SIG-M5 (cell line): ENCODE measurements at regions not wholly inside any gene's neighbourhood (a gene's known extent, or its start where the extent isn't known, plus 50 kb on each side); places are given as distances from the start of the nearest gene placed in this dataset.
"Not testable (repeated sequence)": the region's sequence is repeated elsewhere in the genome, so short reads cannot be mapped to it uniquely, and the experiment has no call there.

Experiments
- DNase-seq: peaks from one replicate; lab custom pipeline; 2025; lab: John Stamatoyannopoulos, UW

- no peak for DNase-seq
Observed at GRCh38 chr6:105536961-105537360, 134.1 kb upstream of the PREP start.

DNA sequence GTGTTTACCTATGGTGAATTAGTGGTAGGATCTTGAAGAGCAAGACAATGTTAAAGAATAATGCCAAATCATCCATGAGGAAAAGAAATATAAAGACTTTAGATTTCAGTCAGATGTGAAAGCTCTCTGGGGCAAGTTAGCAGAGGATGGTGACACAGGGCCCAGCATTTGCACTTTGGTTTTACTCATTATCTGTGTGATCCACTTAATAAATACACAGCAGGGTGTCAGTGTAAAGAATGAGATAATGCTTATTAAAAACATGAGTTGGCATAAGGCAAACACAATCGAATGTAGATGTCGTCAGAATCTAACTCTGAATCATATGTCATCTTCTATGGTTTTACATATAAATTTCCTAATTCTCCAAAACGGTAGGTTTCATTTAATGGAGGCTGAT is 130.4 kb upstream of the PREP start:
- DNase-seq, result no peak

GRCh38 chr6:105526225-105526872 is 123.5 kb upstream of the PREP start:
- DNase-seq, result no peak

DNA sequence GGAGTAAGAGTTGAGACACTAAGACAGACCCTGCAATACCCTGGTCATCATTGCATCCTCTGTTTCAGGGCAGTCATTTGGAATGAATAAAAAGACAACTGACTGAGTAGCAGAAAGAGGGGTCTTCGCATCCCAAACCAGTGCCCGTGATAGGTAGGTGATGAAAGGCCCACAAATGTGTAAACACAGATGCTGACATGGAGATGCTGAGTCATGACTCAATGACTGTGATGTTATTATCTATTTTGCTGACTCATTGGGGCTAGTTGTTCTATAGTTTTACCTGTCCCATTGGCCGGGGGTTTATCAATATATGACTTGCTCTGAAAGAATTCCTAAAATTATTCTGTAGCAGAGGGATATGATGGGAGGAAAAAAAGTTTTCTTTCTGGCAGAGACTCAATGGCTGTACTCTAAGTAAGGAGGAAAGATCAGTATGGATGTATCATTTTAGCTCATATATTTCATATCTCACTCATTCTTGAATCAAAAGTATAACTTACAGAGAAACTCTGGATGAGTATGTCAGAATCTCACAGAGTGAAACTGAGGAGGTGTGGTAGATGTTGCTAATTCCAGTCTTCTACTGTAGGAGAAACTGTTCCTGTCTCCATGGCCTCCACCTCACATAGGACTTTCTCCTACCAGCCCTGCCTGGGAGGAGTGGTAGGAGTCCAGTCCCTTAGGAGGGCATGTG is 119.9 kb upstream of the PREP start:
- DNase-seq, result no peak

DNA sequence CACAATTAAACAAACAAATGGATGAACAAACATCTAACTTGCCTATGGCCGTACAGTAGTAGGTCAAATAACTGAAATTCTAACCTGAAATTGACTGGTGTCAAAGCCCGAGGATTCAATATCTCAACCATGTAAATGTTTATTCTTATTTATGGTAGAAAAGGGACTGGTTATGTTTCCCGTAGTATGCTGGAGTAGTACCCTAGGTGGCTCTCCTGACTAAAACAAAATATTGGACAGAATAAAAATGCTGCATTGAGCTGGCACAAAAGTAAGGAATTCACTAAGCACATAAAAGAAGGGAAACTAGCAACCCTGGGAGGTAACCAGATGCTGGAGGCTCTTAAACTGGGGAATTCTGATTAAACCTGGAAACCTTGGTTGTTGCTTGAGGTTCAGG is 117.1 kb upstream of the PREP start:
- no peak for DNase-seq

DNA sequence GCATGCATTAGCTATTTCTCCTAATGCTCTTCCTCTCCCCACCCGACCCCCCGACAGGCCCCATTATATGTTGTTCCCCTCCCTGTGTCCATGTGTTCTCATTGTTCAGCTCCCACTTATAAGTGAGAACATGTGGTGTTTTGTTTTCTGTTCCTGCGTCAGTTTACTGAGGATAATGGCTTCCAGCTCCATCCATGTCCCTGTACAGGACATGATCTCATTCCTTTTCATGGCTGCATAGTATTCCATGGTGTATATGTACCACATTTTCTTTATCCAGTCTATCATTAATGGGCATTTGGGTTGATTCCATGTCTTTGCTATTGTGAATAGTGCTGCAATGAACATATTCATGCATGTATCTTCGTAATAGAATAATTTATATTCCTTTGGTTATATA is 116.1 kb upstream of the PREP start:
- DNase-seq, result not testable (repeated sequence)

DNA sequence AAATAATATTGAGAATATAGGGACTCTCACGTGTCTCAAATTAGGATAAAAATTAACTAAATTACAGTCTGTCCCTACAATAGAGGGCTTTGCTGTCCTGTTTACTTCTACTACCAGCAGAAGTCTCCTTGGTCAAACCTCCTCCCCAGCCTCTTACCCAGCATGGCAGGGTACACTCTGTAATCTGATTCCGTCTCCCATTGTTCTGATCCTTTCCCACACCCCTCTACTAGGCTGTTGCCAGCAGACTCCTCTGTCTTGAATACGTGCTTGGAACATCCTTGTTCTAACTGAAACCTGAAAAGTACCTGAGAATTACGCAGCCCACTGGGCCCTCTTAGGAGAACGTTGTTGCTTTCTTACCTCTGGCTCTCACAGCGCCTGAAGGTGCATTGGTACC is 112.2 kb upstream of the PREP start:
- DNase-seq, result no peak

- DNase-seq, result no peak
Observed at GRCh38 chr6:105514306-105514705, 111.4 kb upstream of the PREP start.

- no peak for DNase-seq
Observed at GRCh38 chr6:105511639-105512038, 108.8 kb upstream of the PREP start.

- DNase-seq, result no peak
Observed at GRCh38 chr6:105510746-105511145, 107.9 kb upstream of the PREP start.

DNA sequence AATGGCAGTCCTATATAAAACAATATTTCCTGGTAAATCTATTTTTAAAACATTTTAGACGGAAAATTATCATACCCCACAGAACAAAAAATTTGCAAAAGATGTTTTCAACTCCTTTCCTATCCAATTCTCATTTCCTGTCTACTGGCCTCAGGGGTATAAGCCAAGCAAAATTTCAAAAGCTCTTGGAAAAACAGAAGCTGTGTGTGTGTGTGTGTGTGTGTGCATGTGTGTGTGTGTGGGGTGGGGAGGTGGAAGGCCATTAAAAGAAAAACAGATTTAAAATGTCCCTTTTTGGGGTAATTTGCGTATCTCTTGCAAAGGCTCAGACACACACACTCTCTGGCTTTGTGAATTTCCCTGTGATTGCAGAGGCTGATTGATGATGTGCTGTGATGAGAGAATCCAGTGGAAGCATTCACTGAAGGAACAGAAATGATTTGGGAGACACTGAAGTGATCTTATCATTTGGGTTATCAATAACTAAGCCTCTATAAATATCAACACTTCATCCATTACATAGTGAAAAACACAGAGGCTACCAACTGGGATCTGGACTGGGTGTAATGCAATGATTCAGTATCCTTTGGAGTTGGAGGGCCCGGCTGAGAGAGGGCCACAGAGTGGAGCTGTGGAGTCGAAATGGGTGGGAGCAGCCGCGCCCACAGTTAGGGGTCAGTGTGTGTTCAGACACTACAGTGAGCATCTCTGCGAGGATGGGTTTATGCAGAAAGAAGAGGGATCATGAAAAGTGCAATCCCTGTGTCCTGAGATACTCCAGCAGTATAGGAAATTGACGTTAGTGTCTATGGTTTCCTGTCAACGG is 106.8 kb upstream of the PREP start:
- DNase-seq, result no peak

DNA sequence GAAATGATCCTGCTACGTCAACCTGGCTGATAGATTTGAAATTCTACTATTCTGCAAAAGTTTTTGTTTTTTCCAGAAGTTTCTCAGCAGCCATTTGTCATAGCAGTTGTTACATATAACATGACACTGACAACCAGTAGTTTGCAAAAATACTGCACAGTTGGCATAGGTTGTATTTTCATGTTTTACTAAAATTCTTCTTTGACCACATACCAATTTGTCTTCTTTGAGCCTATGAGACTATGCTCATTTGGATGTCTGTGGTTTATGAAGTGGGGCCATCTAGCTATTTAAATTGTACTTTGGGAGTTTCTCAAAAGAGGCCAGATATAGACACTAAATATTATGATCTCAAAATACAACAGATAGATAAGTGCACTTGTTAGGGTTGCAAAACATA is 104.9 kb upstream of the PREP start:
- no peak for DNase-seq

DNA sequence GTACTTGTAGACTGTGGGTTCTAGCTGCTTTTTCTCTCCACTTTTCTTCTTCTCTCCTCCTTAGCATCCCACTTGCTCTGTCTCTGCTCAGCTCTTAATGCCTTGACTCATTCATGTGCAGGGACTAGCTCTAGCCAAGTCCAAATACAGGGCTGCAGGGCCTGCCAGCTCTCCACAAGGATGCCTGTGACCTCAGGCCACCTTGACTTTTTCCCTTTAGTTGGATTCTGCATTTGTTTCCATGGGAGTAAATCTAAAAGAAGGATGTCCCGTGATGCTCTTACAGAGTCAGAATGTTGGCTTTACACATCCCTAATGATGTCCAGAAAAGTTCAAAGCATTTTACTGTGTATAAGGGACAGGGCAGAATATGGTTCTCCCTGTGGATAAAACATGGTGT is 101.8 kb upstream of the PREP start:
- no peak for DNase-seq

DNA sequence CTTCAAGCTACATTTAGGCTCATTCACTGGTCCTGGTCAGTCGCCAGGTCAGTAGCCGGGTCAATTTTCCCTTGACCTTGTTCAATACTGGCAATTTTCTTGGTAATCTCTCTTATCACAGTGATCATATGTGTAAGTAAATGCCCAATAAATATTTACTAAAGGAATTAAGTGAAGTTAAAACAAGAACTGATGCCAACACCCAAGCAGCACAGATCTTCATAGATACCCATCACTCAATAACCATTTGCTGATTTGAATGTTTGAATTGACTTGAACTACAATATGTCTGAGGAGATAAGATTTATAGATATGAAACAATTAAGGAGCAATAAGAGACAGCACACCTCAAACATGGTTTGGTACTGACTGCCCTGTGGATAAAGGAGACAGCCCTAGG is 100.8 kb upstream of the PREP start:
- no peak for DNase-seq

DNA sequence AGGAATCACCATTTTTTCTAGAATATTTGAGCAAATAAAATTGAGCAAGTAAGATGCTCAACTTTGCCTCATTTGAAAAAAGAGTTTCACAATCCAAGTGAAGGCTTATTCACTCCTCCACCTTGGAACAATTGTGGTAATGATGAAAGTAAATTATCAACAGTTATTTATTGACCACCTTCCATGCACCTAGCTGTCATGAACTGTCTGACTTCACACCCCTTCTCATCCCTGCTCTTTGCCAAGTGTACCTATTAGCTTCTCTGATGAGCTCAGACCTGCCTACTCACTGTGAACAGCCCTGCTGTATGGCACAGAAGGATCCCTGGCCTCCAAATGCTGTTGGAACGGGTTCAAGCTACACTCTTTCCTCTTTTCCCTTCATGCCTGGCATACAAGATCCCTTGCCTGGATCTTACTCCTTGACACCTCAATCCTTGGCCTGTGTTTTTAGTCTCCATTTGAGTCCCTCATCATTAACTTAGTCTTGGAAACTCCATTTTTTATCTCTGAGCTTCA is 99.0 kb upstream of the PREP start:
- DNase-seq, result no peak

GRCh38 chr6:105501246-105501645 is 98.4 kb upstream of the PREP start:
- no peak for DNase-seq

DNA sequence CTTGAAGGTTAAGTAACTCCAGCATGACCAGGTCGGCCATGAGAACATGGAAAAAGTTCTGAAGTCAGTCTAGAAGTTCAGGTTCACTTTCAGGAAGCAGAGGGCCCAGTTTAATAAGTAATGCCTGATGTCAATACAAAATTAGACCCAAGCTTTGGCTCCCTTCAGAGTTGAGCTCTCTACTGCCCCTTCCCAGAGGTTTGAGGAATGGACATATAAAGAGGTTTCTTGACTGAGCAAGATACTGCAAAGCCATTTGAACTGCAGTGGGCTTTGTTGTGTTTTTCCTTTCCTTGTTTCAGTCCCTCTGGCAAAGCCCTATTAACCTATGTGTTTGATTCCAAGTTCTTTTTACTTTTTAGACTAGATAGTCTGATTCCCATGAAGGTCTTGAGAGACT is 97.8 kb upstream of the PREP start:
- no peak for DNase-seq

GRCh38 chr6:105499931-105500330 is 97.0 kb upstream of the PREP start:
- no peak for DNase-seq

DNA sequence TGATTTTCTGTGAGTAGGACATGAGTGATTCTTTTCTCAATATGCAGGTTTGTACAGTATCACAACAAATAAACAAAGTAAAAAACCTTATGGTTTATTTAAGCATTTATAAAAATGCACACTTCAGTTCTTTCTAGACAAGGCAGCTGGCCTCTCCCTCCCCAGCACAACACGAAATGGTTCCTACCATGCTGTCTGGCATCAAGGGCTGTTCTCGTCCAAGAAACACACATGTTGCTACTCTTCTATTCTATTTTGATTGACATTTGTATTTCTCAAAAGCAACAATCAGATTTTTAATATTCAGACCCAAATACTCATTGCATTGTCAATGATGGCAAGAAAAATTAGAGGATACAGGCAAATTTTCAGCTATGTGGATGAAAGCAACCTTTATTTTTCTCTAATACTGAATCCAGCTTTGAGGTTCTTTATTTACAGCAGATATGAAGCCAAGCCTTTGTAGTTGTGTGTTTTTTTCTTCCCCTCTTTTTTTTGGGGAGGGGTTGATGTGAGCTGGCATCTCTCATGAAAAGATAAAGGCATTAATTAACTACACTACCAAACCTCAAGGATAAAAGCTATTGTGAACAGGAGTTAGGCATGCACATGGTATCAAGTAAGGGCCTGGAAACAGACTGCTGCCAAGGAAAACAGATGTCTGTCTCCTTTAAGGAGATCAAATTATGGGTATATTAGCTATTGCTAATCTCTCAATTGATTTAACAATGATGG is 96.4 kb upstream of the PREP start:
- DNase-seq, result no peak

GRCh38 chr6:105497549-105497948 is 94.7 kb upstream of the PREP start:
- no peak for DNase-seq

- DNase-seq, result no peak
Observed at GRCh38 chr6:105495515-105495914, 92.6 kb upstream of the PREP start.

- DNase-seq, result no peak
Observed at GRCh38 chr6:105494688-105495087, 91.8 kb upstream of the PREP start.
